PC-9 (cell line): ENCODE measurements at regions not wholly inside any gene's neighbourhood (a gene's known extent, or its start where the extent isn't known, plus 50 kb on each side); places are given as distances from the start of the nearest gene placed in this dataset.

ENCODE experiments used
- BruUV-seq: library from RNA; stranded (reverse); fragments of 400-500 nt; replicated peaks from 2 replicates; lab custom pipeline; 2021; lab: Mats Ljungman, UMichigan
- CTCF ChIA-PET: fragments of 300-600 bp; sonication (Branson Sonifier 250); formaldehyde crosslinking; loops from one replicate; lab custom pipeline; 2022; ENCODE audit warnings: antibody characterized with exemption; lab: Charles Lee
- POLR2A ChIA-PET: fragments of 300-600 bp; sonication (Branson Sonifier 250); formaldehyde crosslinking; loops from one replicate; lab custom pipeline; 2022; ENCODE audit warnings: antibody characterized with exemption; ENCODE audit not compliant: unreplicated experiment; lab: Charles Lee
- DNase-seq, 2 experiments: peaks; one replicate each; pipeline versions ENCODE4 v3.0.0 to v3.0.0-alpha.2; 2015 to 2022; ENCODE audit warnings: mixed read lengths in 1 of 2
- H2AFZ ChIP-seq: fragments of 200-600 bp; sonication (generic); 2 replicates; pipeline ENCODE4 v1.8.1; 2017; ENCODE audit warnings: antibody characterized with exemption
- H3F3A ChIP-seq: fragments of 200-600 bp; sonication (generic); 2 replicates; pipeline ENCODE4 v1.8.1; 2017; ENCODE audit warnings: antibody characterized with exemption, mild to moderate bottlenecking, low read depth; ENCODE audit not compliant: insufficient read depth
- H3K27ac ChIP-seq: fragments of 200-600 bp; sonication (generic); 2 replicates; pipeline ENCODE4 v1.6.1; 2016; ENCODE audit warnings: mixed run types
- H3K27me3 ChIP-seq: fragments of 200-600 bp; sonication (generic); 2 replicates; pipeline ENCODE4 v1.6.1; 2016; ENCODE audit warnings: low read depth, mixed run types; ENCODE audit not compliant: insufficient read depth
- H3K36me3 ChIP-seq: fragments of 200-600 bp; sonication (generic); 2 replicates; pipeline ENCODE4 v1.6.1; 2016; ENCODE audit warnings: low read depth, mixed run types
- H3K4me1 ChIP-seq: fragments of 200-600 bp; sonication (generic); replicated peaks from 2 replicates; pipeline ENCODE4 v1.6.1; 2016; ENCODE audit warnings: mixed run types; ENCODE audit not compliant: insufficient read depth
- H3K4me2 ChIP-seq: fragments of 200-600 bp; sonication (generic); 2 replicates; pipeline ENCODE4 v1.6.1; 2017; ENCODE audit warnings: mixed run types
- H3K4me3 ChIP-seq: fragments of 200-600 bp; sonication (generic); 2 replicates; pipeline ENCODE4 v1.6.1; 2016; ENCODE audit warnings: mixed run types
- H3K79me2 ChIP-seq: fragments of 200-600 bp; sonication (generic); 2 replicates; pipeline ENCODE4 v1.6.1; 2017; ENCODE audit warnings: low read depth, mixed run types
- H3K9me2 ChIP-seq: fragments of 200-600 bp; sonication (generic); 2 replicates; pipeline ENCODE4 v1.8.1; 2017; ENCODE audit warnings: mild to moderate bottlenecking; ENCODE audit not compliant: insufficient read depth
- H3K9me3 ChIP-seq: fragments of 200-600 bp; sonication (generic); 2 replicates; pipeline ENCODE4 v1.8.1; 2016; ENCODE audit warnings: low read depth; ENCODE audit not compliant: insufficient read depth
- H4K20me1 ChIP-seq: fragments of 200-600 bp; sonication (generic); 2 replicates; pipeline ENCODE4 v1.8.1; 2017; ENCODE audit not compliant: insufficient read depth
- CTCF ChIP-seq: fragments of 200-600 bp; sonication (generic); conservative IDR thresholded peaks from 2 replicates; pipeline ENCODE4 v1.6.1; 2017; ENCODE audit warnings: mixed run types, antibody characterized with exemption, mild to moderate bottlenecking, moderate library complexity
- EZH2 ChIP-seq: fragments of 200-600 bp; sonication (generic); IDR thresholded peaks from 2 replicates; pipeline ENCODE4 v1.8.0; 2017; ENCODE audit warnings: antibody characterized with exemption, low read depth
- intact Hi-C: fragments of 100-400 bp; cut with micrococcal nuclease; formaldehyde crosslinking; loops from one replicate; pipeline ENCODE4 v1.10.0; 2022; ENCODE audit not compliant: unreplicated experiment

GRCh38 chr1:162916821-162917613 lies 56.0 kb upstream of the CCDC190 start:
- Histone ChIP-seq H3K27ac (no peak overlapping the region), H3K9me3 (peaks cover 11% of the 10 kb centered on the region), H3K4me1 (peaks cover 20% of the 10 kb centered on the region), H3K4me3 (no peak overlapping the region), H3F3A (no peaks in the 10 kb centered on the region; the same call in 1 of the 2 replicates), H3K79me2 (no peaks in the 10 kb centered on the region), H3K4me2 (no peak overlapping the region), H3K36me3 (no peaks in the 10 kb centered on the region), H2AFZ (0 out of 2 replicates have a peak overlapping the region, but pooled peaks have one; percentile 17), H3K27me3 (no peaks in the 10 kb centered on the region), H4K20me1 (no peaks in the 10 kb centered on the region), H3K9me2 (no peaks in the 10 kb centered on the region)
- ChIA-PET CTCF (no interaction called here), POLR2A (no interaction called here)
- TF ChIP-seq EZH2 (no peak), CTCF (no peak)
- BruUV-seq: no TSS peak
- intact Hi-C loops: no loop called here
- DNase-seq: no peak

- Histone ChIP-seq H4K20me1 (no peaks in the 10 kb centered on the region), H3K4me1 (peaks cover 20% of the 10 kb centered on the region), H3K27me3 (no peaks in the 10 kb centered on the region), H3F3A (no peaks in the 10 kb centered on the region; the same call in 1 of the 2 replicates), H3K27ac (no peak overlapping the region), H3K9me3 (peaks cover 17% of the 10 kb centered on the region), H3K4me3 (no peak overlapping the region), H3K9me2 (no peaks in the 10 kb centered on the region), H3K79me2 (no peaks in the 10 kb centered on the region), H2AFZ (no peak overlapping the region), H3K36me3 (no peaks in the 10 kb centered on the region), H3K4me2 (no peak overlapping the region)
- TF ChIP-seq CTCF (no peak), EZH2 (no peak)
- ChIA-PET POLR2A (no interaction called here), CTCF (no interaction called here)
- intact Hi-C loops: no loop called here
- no TSS peak for BruUV-seq
- no peak for DNase-seq
These were observed 55.4 kb upstream of the CCDC190 start for GRCh38 chr1:162916407-162916806.

- Histone ChIP-seq H2AFZ (no peak overlapping the region), H3K27me3 (no peaks in the 10 kb centered on the region), H3K9me2 (no peaks in the 10 kb centered on the region), H3K4me1 (peaks cover 20% of the 10 kb centered on the region), H3K79me2 (no peaks in the 10 kb centered on the region), H4K20me1 (no peaks in the 10 kb centered on the region), H3K4me2 (no peak overlapping the region), H3K27ac (no peak overlapping the region), H3K4me3 (no peak overlapping the region), H3K9me3 (peaks cover 19% of the 10 kb centered on the region), H3F3A (no peaks in the 10 kb centered on the region; the same call in 1 of the 2 replicates), H3K36me3 (no peaks in the 10 kb centered on the region)
- no TSS peak for BruUV-seq
- ChIA-PET CTCF (no interaction called here), POLR2A (no interaction called here)
- intact Hi-C loops: no loop called here
- TF ChIP-seq EZH2 (no peak), CTCF (no peak)
- DNase-seq: no peak
These were observed 53.6 kb upstream of the CCDC190 start for GRCh38 chr1:162914601-162915000.
